ENCODE measurements at regions not wholly inside any gene's neighbourhood (a gene's known extent, or its start where the extent isn't known, plus 50 kb on each side); places are given as distances from the start of the nearest gene placed in this dataset.

DNA sequence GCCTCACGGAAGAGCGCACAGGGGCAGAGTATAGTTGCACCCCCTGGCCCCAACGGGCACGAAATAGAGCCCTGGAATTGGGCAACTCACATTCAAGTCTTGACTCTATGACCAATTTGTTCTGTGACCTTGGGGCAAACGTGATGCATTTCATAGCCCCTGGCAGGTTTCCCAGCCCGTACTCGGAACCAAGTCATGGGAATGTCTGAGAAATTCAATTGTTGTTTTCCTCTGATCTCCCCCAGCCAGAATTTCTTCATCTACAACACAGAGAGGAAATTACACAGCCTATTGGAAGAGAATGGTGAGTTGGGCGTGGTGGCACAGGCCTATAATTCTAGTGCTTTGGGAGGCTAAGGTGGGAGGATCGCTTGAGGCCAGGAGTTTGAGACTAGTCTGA is 322.3 kb upstream of the SULF2 start:
- TF ChIP-seq, protein P1, sequence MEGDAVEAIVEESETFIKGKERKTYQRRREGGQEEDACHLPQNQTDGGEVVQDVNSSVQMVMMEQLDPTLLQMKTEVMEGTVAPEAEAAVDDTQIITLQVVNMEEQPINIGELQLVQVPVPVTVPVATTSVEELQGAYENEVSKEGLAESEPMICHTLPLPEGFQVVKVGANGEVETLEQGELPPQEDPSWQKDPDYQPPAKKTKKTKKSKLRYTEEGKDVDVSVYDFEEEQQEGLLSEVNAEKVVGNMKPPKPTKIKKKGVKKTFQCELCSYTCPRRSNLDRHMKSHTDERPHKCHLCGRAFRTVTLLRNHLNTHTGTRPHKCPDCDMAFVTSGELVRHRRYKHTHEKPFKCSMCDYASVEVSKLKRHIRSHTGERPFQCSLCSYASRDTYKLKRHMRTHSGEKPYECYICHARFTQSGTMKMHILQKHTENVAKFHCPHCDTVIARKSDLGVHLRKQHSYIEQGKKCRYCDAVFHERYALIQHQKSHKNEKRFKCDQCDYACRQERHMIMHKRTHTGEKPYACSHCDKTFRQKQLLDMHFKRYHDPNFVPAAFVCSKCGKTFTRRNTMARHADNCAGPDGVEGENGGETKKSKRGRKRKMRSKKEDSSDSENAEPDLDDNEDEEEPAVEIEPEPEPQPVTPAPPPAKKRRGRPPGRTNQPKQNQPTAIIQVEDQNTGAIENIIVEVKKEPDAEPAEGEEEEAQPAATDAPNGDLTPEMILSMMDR (IDR thresholded peaks at IDR 0.05; ENCODE audit: borderline replicate concordance, extremely low read depth, low read length, poor library complexity, severe bottlenecking) = no peak
- TF ChIP-seq EZH2 (IDR thresholded peaks at IDR 0.05; ENCODE audit: borderline replicate concordance, low read depth, low read length, severe bottlenecking) = no peak
